ENCODE measurements at regions not wholly inside any gene's neighbourhood (a gene's known extent, or its start where the extent isn't known, plus 50 kb on each side); places are given as distances from the start of the nearest gene placed in this dataset.

- TF ChIP-seq ZFX (IDR thresholded peaks at IDR 0.05) = no peak
- no peak for TF ChIP-seq CTCF (conservative IDR thresholded peaks at IDR 0.05)
- no peak overlapping the region for H3K27ac ChIP-seq
Observed at GRCh38 chr6:101286146-101286545, 107.4 kb upstream of the GRIK2 start.

GRCh38 chr6:101290346-101290745, 103.2 kb upstream of the GRIK2 start:
- H3K27ac ChIP-seq = no peak overlapping the region
- TF ChIP-seq ZFX (IDR thresholded peaks at IDR 0.05) = no peak
- no peak for TF ChIP-seq CTCF (conservative IDR thresholded peaks at IDR 0.05)

GRCh38 chr6:101294051-101294638, 99.4 kb upstream of the GRIK2 start:
- TF ChIP-seq CTCF (conservative IDR thresholded peaks at IDR 0.05) (no peak), ZFX (IDR thresholded peaks at IDR 0.05) (no peak)
- H3K27ac ChIP-seq = no peak overlapping the region

GRCh38 chr6:101294676-101295075, 98.8 kb upstream of the GRIK2 start:
- no peak overlapping the region for H3K27ac ChIP-seq
- TF ChIP-seq CTCF (conservative IDR thresholded peaks at IDR 0.05) (no peak), ZFX (IDR thresholded peaks at IDR 0.05) (no peak)

GRCh38 chr6:101296169-101296960, 97.1 kb upstream of the GRIK2 start:
- H3K27ac ChIP-seq = no peak overlapping the region; the same call in 1 of the 2 replicates

GRCh38 chr6:101302593-101302992, 90.9 kb upstream of the GRIK2 start:
- TF ChIP-seq ZFX (IDR thresholded peaks at IDR 0.05) (no peak), CTCF (conservative IDR thresholded peaks at IDR 0.05) (no peak)
- no peak overlapping the region for H3K27ac ChIP-seq

More at GRCh38 chr6:101296169-101296960, 97.1 kb upstream of the GRIK2 start:
- TF ChIP-seq CTCF (conservative IDR thresholded peaks at IDR 0.05) (no peak), ZFX (IDR thresholded peaks at IDR 0.05) (no peak)

GRCh38 chr6:101303495-101303894, 90.0 kb upstream of the GRIK2 start:
- no peak overlapping the region for H3K27ac ChIP-seq
- TF ChIP-seq ZFX (IDR thresholded peaks at IDR 0.05) (no peak), CTCF (conservative IDR thresholded peaks at IDR 0.05) (no peak)

Measured in C4-2B (cell line).